ENCODE measurements at regions not wholly inside any gene's neighbourhood (a gene's known extent, or its start where the extent isn't known, plus 50 kb on each side); places are given as distances from the start of the nearest gene placed in this dataset.

DNA sequence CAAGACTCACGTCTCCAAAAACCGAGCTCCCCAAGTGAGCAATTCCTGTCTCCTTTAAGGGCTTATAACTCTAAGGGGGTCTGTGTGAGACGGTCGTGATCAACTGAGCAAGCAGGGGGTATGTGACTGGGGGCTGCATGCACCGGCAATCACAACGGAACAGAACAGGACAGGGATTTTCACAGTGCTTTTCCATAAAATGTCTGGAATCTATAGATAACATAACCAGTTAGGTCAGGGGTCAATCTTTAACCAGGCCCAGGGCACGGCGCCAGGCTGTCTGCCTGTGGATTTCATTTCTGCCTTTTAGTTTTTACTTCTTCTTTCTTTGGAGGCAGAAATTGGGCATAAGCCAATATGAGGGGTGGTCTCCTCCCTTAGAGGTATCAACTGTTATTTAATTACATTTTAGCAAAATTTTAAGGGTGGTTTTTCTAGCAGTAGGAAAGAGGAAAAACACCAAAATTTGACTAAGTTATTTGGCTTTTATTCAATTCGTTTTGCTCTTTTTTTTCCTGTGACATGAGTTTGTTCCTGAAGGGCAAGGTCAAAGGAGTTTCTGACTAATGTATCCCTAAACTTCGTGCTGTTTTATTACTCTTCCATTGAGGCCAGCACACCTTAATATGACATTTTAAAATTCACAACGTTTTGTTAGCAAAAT is 121.4 kb upstream of the SEC61G start:
- Mint-ChIP-seq H3K27ac (ENCODE audit: low read depth, unreplicated experiment) (no peak overlapping the region), H3K4me1 (ENCODE audit: insufficient read depth, unreplicated experiment) (peaks cover 19% of the 10 kb centered on the region), H3K27me3 (ENCODE audit: insufficient read depth, unreplicated experiment) (no peaks in the 10 kb centered on the region), H3K36me3 (ENCODE audit: insufficient read depth, unreplicated experiment) (no peaks in the 10 kb centered on the region), H3K4me3 (ENCODE audit: unreplicated experiment) (no peak overlapping the region), H3K9me3 (ENCODE audit: unreplicated experiment) (no peaks in the 10 kb centered on the region)
- ChIA-PET POLR2A (no interaction called here), CTCF (interaction anchor here (0.6 to 1.0 kb wide), 2 partner anchors 99 to 144 kb away, joined by 3 to 4 read pairs; no protein-coding TSS in a partner anchor)
- no peak for TF ChIP-seq CTCF (IDR thresholded peaks at IDR 0.05; ENCODE audit: unreplicated experiment)
- no TSS peak for BruUV-seq (replicated peaks)
- intact Hi-C loops (cut with micrococcal nuclease) = no loop called here
- DNase-seq (ENCODE audit: unreplicated experiment) = no peak

DNA sequence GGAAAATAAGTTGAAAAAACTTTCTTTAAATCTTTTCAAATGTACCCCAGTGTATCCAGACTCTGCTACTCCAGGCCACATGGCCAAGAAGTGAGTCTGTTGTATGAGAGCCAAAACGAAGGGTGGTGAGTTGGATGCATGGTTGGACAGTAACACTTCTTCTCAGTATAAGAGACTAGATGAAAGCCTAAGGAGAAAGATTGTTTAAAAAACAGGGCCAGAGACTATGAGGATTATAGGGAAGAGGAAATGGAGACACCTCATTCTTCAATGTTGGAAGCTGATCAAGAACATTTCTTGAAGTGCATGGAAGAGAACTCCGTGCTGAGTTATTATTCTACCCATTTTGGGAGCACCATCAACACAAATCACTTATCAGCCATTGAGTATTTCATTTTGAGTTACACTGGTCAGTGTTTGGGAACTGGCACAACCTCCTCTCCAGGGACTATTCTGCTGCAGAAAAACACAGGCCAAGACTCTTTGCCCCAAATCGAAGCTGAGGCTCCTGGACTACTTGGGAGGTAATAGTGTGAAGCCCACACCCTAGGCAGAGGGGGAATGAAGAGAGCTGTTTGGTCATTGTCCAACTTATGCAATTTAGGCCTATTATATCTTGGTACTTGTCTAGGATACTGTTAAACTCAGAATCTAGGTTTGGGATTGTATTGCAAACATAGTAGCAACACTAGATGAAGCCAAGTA is 123.0 kb upstream of the SEC61G start:
- Mint-ChIP-seq H3K27me3 (ENCODE audit: insufficient read depth, unreplicated experiment) (no peaks in the 10 kb centered on the region), H3K4me1 (ENCODE audit: insufficient read depth, unreplicated experiment) (peaks cover 19% of the 10 kb centered on the region), H3K9me3 (ENCODE audit: unreplicated experiment) (no peaks in the 10 kb centered on the region), H3K4me3 (ENCODE audit: unreplicated experiment) (no peak overlapping the region), H3K27ac (ENCODE audit: low read depth, unreplicated experiment) (no peak overlapping the region), H3K36me3 (ENCODE audit: insufficient read depth, unreplicated experiment) (no peaks in the 10 kb centered on the region)
- no peak for TF ChIP-seq CTCF (IDR thresholded peaks at IDR 0.05; ENCODE audit: unreplicated experiment)
- intact Hi-C loops (cut with micrococcal nuclease) = no loop called here
- BruUV-seq (replicated peaks) = no TSS peak
- ChIA-PET CTCF (interaction anchor here (0.9 to 1.5 kb wide), 2 partner anchors 17 to 21 kb away, joined by 3 read pairs; no protein-coding TSS in a partner anchor), POLR2A (interaction anchor here (0.5 to 1.4 kb wide), 4 partner anchors 8 to 44 kb away, joined by 3 to 5 read pairs (median 4); no protein-coding TSS in a partner anchor)
- no peak for DNase-seq (ENCODE audit: unreplicated experiment)

- H3K9me3 Mint-ChIP-seq (ENCODE audit: unreplicated experiment) = no peaks in the 10 kb centered on the region
- ChIA-PET POLR2A (interaction anchor here (0.5 to 1.1 kb wide), 3 partner anchors 9 to 44 kb away, joined by 3 to 5 read pairs (median 3); no protein-coding TSS in a partner anchor), CTCF (interaction anchor here (0.9 to 1.5 kb wide), 2 partner anchors 16 to 22 kb away, joined by 3 read pairs; no protein-coding TSS in a partner anchor)
- H3K27ac Mint-ChIP-seq (ENCODE audit: low read depth, unreplicated experiment) = no peak overlapping the region
- H3K27me3 Mint-ChIP-seq (ENCODE audit: insufficient read depth, unreplicated experiment) = no peaks in the 10 kb centered on the region
- intact Hi-C loops (cut with micrococcal nuclease) = no loop called here
- no peak for TF ChIP-seq CTCF (IDR thresholded peaks at IDR 0.05; ENCODE audit: unreplicated experiment)
- H3K36me3 Mint-ChIP-seq (ENCODE audit: insufficient read depth, unreplicated experiment) = no peaks in the 10 kb centered on the region
- H3K4me3 Mint-ChIP-seq (ENCODE audit: unreplicated experiment) = no peak overlapping the region
- no TSS peak for BruUV-seq (replicated peaks)
- H3K4me1 Mint-ChIP-seq (ENCODE audit: insufficient read depth, unreplicated experiment) = peaks cover 16% of the 10 kb centered on the region
- DNase-seq (ENCODE audit: unreplicated experiment) = no peak
These were observed 123.7 kb upstream of the SEC61G start for GRCh38 chr7:54882694-54883093.

- H3K27me3 Mint-ChIP-seq (ENCODE audit: insufficient read depth, unreplicated experiment) = no peaks in the 10 kb centered on the region
- ChIA-PET CTCF (interaction anchor here (0.6 to 1.5 kb wide), 2 partner anchors 23 to 294 kb away, joined by 3 read pairs; no protein-coding TSS in a partner anchor), POLR2A (interaction anchor here (0.7 kb wide), 1 partner anchor 60 kb away, joined by 3 read pairs; no protein-coding TSS in a partner anchor)
- H3K4me1 Mint-ChIP-seq (ENCODE audit: insufficient read depth, unreplicated experiment) = peaks cover 8% of the 10 kb centered on the region
- BruUV-seq (replicated peaks) = no TSS peak
- DNase-seq (ENCODE audit: unreplicated experiment) = no peak
- no peaks in the 10 kb centered on the region for H3K36me3 Mint-ChIP-seq (ENCODE audit: insufficient read depth, unreplicated experiment)
- no peak for TF ChIP-seq CTCF (IDR thresholded peaks at IDR 0.05; ENCODE audit: unreplicated experiment)
- H3K4me3 Mint-ChIP-seq (ENCODE audit: unreplicated experiment) = no peak overlapping the region
- no peak overlapping the region for H3K27ac Mint-ChIP-seq (ENCODE audit: low read depth, unreplicated experiment)
- intact Hi-C loops (cut with micrococcal nuclease) = no loop called here
- H3K9me3 Mint-ChIP-seq (ENCODE audit: unreplicated experiment) = no peaks in the 10 kb centered on the region
These were observed 124.6 kb upstream of the SEC61G start for GRCh38 chr7:54883576-54883975.
